ENCODE measurements at regions not wholly inside any gene's neighbourhood (a gene's known extent, or its start where the extent isn't known, plus 50 kb on each side); places are given as distances from the start of the nearest gene placed in this dataset.

GRCh38 chr5:164898705-164899104, 1393.3 kb downstream of the MAT2B start:
- Histone ChIP-seq H3K4me3 (ENCODE audit: low read depth, low read length) (no peak overlapping the region), H3K27me3 (ENCODE audit: control insufficient read depth, insufficient read depth, low read length) (no peaks in the 10 kb centered on the region), H3K36me3 (ENCODE audit: control insufficient read depth, insufficient read depth, low read length) (no peaks in the 10 kb centered on the region)
- no peak for DNase-seq (ENCODE audit: low read depth)
- TF ChIP-seq, protein P1, sequence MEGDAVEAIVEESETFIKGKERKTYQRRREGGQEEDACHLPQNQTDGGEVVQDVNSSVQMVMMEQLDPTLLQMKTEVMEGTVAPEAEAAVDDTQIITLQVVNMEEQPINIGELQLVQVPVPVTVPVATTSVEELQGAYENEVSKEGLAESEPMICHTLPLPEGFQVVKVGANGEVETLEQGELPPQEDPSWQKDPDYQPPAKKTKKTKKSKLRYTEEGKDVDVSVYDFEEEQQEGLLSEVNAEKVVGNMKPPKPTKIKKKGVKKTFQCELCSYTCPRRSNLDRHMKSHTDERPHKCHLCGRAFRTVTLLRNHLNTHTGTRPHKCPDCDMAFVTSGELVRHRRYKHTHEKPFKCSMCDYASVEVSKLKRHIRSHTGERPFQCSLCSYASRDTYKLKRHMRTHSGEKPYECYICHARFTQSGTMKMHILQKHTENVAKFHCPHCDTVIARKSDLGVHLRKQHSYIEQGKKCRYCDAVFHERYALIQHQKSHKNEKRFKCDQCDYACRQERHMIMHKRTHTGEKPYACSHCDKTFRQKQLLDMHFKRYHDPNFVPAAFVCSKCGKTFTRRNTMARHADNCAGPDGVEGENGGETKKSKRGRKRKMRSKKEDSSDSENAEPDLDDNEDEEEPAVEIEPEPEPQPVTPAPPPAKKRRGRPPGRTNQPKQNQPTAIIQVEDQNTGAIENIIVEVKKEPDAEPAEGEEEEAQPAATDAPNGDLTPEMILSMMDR (IDR thresholded peaks at IDR 0.05; ENCODE audit: insufficient read depth, low read length, poor library complexity, severe bottlenecking), result no peak

GRCh38 chr5:164909673-164910072, 1404.3 kb downstream of the MAT2B start:
- TF ChIP-seq, protein P1 (IDR thresholded peaks at IDR 0.05; ENCODE audit: insufficient read depth, low read length, poor library complexity, severe bottlenecking), result no peak
- DNase-seq (ENCODE audit: low read depth), result no peak
- no peaks in the 10 kb centered on the region for H3K27me3 ChIP-seq (ENCODE audit: control insufficient read depth, insufficient read depth, low read length)
- H3K36me3 ChIP-seq (ENCODE audit: control insufficient read depth, insufficient read depth, low read length), result no peaks in the 10 kb centered on the region
- no peak overlapping the region for H3K4me3 ChIP-seq (ENCODE audit: low read depth, low read length)

- no peak overlapping the region for H3K4me3 ChIP-seq (ENCODE audit: low read depth, low read length)
- TF ChIP-seq, protein P1 (IDR thresholded peaks at IDR 0.05; ENCODE audit: insufficient read depth, low read length, poor library complexity, severe bottlenecking), result no peak
- no peak for DNase-seq (ENCODE audit: low read depth)
- H3K27me3 ChIP-seq (ENCODE audit: control insufficient read depth, insufficient read depth, low read length), result no peaks in the 10 kb centered on the region
- H3K36me3 ChIP-seq (ENCODE audit: control insufficient read depth, insufficient read depth, low read length), result no peaks in the 10 kb centered on the region
Measured at GRCh38 chr5:164921722-164922121, 1416.3 kb downstream of the MAT2B start.

DNA sequence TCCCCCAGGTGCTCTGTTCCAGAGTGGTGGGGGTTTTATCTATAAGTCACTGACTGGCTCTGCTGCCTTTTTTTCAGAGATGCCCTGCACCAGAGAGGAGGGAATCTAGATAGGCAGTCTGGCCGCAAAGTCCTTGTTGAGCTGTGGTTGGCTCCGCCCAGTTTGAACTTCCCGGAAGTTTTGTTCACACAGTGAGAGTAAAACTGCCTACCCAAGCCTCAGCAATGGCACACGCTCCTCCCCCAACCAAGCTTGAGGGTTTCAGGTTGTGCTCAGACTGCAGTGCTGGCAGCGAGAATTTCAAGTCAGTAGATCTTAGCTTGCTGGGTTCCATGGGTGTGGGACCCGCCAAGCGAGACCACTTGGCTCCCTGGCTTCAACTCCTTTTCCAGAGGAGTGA, 1428.6 kb downstream of the MAT2B start:
- Histone ChIP-seq H3K4me3 (ENCODE audit: low read depth, low read length) (no peak overlapping the region), H3K36me3 (ENCODE audit: control insufficient read depth, insufficient read depth, low read length) (no peaks in the 10 kb centered on the region), H3K27me3 (ENCODE audit: control insufficient read depth, insufficient read depth, low read length) (no peaks in the 10 kb centered on the region)
- TF ChIP-seq, protein P1 (IDR thresholded peaks at IDR 0.05; ENCODE audit: insufficient read depth, low read length, poor library complexity, severe bottlenecking), result no peak
- DNase-seq (ENCODE audit: low read depth), result no peak

- no peaks in the 10 kb centered on the region for H3K27me3 ChIP-seq (ENCODE audit: control insufficient read depth, insufficient read depth, low read length)
- H3K4me3 ChIP-seq (ENCODE audit: low read depth, low read length), result no peak overlapping the region
- TF ChIP-seq, protein P1 (IDR thresholded peaks at IDR 0.05; ENCODE audit: insufficient read depth, low read length, poor library complexity, severe bottlenecking), result no peak
- no peak for DNase-seq (ENCODE audit: low read depth)
- H3K36me3 ChIP-seq (ENCODE audit: control insufficient read depth, insufficient read depth, low read length), result no peaks in the 10 kb centered on the region
Measured at GRCh38 chr5:164934561-164934960, 1429.1 kb downstream of the MAT2B start.

DNA sequence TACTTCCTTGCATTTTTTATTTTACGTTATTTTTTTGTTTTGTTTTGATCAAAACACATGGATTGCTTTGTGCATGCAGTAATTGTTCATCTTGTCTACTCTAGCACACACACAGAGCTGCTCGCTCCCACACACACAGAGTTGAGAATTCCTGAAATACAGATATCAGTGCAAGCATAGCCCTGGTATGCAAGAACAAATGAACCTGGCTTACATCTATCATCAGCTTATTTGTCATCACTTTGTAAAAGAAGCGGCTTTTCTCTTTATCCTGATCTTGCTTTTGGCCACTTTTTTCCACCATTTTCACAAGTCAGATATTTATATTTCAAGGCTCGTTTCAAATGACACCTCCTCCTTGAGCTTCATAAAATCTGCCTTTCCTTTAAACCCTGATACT, 1435.7 kb downstream of the MAT2B start:
- H3K36me3 ChIP-seq (ENCODE audit: control insufficient read depth, insufficient read depth, low read length), result no peaks in the 10 kb centered on the region
- H3K4me3 ChIP-seq (ENCODE audit: low read depth, low read length), result no peak overlapping the region
- no peaks in the 10 kb centered on the region for H3K27me3 ChIP-seq (ENCODE audit: control insufficient read depth, insufficient read depth, low read length)
- DNase-seq (ENCODE audit: low read depth), result no peak
- TF ChIP-seq, protein P1 (IDR thresholded peaks at IDR 0.05; ENCODE audit: insufficient read depth, low read length, poor library complexity, severe bottlenecking), result no peak

Measured in kidney epithelial cell (primary cell).